GM21717 (cell line): ENCODE measurements at regions not wholly inside any gene's neighbourhood (a gene's known extent, or its start where the extent isn't known, plus 50 kb on each side); places are given as distances from the start of the nearest gene placed in this dataset.

ENCODE experiments used
- ATAC-seq: cut with Tn5 transposase; IDR thresholded peaks from one replicate; pipeline ENCODE4 v1.9.1; 2021; ENCODE audit warnings: mild to moderate bottlenecking, moderate library complexity; ENCODE audit not compliant: unreplicated experiment

- no peak for ATAC-seq
Observed at GRCh38 chr5:74384851-74385250, 255.7 kb downstream of the ENC1 start.

DNA sequence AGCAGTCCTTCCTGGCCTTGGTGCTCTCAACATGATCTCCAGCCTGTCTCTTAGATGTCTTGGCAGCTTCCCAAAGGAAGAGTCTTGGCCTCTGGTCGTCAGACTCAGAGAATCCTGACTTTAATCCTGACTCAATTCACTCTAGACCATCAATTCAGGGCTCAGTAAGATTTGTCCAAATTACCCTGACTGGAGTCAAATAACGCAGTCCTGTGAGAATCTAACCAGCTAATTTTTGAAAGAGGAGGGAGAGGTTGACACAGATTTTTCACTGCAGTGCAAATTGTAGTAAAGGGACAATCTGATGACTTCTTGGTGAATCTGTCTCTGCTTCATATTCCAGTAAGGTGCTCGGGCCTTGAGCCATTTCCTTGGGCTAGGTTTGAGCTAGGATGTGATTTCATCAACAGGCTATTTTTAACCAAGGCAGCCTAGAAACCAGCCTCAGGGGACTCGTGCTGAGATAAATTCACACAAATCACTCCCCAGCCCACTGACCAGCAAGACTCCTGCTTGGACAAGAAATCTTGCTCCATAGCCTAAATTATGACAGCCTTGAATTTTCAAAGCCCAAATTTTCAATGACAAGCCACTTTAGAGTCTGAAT is 257.4 kb downstream of the ENC1 start:
- no peak for ATAC-seq

- no peak for ATAC-seq
Observed at GRCh38 chr5:74382123-74382855, 258.2 kb downstream of the ENC1 start.

DNA sequence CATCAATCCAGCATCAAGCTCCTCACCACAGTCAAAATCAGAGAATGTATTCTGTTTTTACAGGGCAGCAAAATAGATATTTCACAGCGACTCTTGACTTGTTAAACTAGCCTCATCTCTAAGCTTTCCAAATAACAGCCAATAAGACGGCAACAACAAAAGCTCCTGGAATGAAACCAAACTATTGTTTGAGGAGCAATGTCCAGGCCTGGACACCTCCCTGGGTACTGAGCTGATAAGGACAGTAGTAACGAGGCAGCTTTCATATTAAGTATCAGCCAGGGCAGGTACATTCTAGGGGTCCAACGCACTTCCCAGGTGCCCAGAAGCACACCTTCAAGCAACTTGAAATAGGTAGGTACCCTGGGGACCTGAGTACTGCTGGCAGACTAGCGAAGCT is 260.3 kb downstream of the ENC1 start:
- ATAC-seq: no peak

DNA sequence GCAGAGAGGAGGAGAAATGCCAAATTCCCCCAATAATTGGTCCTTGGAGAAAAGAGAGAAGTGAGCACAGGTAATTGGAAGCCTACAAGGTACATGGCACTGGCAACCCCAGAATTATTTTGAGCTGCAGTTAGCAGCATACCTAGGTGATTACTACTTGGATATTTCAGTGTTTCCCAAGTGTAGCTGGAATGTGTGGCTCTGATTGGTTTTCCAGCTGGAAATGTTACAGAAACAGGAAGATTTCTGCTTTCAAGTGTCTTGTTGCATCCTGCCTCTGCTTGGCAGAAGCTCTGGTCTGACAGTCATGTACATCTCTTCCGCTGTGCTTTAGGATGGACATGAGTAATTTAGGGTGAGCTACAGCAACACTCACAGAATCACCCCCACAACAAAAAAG is 262.1 kb downstream of the ENC1 start:
- ATAC-seq: no peak

DNA sequence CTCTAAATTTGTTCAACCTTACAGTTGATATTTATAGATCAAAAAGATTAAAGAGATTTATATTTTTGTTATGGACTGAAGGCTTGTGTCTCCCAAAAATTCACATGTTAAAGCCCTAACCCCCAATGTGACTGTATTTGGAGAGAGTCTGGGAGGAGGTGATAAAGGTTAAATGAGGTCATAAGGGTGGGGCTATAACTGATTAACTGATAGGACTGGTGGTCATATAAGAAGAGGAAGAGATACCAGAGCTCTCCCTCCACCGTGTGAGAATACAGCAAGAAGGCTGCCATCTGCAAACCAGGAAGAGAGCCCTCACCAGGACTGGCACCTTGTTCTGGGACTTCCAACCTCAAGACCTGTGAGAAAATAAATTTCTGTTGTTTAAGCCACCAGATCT is 264.3 kb downstream of the ENC1 start:
- no peak for ATAC-seq

GRCh38 chr5:74375271-74375670 is 265.3 kb downstream of the ENC1 start:
- no peak for ATAC-seq

GRCh38 chr5:74374656-74375055 is 265.9 kb downstream of the ENC1 start:
- ATAC-seq: no peak

DNA sequence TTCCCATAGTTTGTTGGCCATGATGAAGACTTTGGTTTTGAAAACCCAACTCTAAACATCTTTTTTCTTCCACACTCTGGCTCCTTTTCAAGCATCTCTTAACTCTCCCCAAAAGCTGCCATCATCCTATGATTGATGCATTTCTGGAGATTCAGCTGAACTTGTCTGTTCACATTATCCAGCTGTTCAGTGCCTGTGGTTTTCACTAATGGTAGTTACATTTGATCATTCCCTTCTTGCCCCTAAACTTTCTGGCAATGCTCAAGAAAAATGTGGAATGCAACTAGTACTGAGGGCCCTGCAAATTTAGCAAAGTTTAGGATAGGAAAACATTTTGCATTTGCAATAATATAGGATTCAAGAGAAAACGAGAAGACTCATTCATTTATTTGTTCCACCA is 267.5 kb downstream of the ENC1 start:
- ATAC-seq: no peak

DNA sequence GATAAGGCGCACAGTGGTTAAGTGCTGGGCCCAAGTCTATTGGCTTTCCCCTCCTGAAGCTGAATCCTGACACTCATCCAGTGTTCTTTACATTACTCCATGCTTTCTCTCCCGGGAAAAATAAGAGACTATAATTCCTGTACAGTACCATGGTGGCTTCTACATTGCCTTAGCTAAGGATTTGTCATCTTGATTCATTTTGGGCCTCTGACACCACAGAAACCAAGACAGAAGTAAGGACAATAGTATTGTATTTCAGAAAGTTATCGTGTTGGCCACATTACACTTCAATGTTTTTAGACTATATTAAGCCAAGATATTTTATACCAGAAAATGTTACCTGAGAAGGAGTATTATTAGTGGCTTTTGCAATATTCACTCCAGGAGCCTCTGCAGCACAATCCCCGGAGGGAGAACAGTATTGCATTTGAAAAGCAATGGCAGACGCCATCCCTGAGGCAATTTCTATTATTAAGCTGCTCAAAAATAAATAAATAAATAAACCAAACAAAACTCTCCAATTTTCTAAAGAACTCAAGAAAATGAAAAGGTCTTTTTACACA is 267.9 kb downstream of the ENC1 start:
- ATAC-seq: no peak

DNA sequence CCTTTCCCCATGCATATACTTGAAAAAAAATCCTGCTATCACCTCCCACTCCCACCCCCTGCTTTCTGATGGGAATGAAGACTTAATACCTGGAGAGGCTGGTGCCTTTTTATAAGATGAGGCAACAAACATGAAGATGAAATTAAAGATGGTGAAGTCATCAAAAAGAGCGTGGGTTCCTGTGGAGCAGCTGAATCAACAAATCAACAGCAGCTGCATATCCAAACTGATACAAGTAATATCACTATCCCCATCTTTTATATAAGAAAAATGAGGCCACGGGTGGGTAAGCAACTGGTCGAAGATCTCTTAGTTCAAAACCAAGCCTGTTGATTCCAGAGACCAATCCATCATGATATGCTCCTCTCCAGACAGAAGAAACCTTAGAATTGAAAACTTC is 268.5 kb downstream of the ENC1 start:
- ATAC-seq: no peak

DNA sequence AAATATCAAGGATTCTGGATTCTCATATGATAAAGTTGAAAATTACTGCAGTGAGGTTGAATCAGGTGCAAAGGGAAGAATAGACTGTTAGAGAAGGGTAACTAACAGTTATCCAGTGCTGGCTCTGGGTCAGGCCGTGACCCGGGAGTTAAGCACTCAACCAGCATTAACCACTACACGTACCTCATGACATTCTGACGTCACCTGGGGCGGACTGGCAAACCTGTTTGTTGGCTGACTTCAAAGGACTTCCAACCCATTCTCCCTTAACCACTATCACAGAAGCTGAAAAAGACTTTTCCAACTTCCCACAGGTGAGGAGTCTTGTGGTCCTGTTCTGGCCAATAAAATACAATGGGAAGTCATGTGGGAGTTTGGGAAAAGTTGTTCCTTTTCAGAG is 268.9 kb downstream of the ENC1 start:
- ATAC-seq: no peak

DNA sequence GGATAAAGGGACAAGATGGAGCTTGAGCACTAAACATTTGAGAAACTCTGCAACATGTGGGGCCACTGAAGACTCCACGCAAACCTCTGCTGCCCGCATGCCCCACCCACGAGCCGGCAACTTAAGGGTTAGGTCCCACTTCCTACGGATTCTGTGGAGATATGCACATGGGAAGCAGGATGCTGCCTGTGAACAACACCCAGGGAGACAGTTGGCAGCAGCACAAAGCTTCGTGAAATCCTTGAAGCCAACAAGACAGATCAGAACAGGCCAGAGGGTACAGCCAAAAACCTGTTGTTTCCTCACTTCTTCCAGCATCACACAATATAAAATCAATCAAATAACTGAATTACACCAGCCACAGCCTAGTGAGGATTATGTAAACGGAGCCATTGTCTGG is 270.4 kb downstream of the ENC1 start:
- ATAC-seq: no peak

- ATAC-seq: no peak
Observed at GRCh38 chr5:74369173-74369572, 271.4 kb downstream of the ENC1 start.

DNA sequence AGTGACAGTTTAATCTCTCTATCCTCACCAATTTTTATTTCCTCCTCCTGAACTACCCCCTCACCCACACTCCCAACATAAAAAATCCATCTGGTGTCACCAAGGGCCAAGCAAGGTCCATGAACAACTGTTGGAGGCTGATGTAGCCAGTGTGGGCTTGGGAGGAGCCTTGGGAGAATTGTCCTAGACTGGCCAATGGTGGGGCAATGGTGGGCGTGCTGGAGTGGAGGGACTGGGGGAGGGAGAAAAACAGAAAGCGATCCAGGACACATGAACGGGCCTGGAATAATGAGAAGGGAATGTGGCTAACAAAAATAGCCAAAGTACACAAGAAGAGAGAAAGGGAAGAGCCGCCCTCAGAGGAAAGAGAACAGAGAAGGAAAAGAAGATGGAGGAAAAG is 272.6 kb downstream of the ENC1 start:
- no peak for ATAC-seq

DNA sequence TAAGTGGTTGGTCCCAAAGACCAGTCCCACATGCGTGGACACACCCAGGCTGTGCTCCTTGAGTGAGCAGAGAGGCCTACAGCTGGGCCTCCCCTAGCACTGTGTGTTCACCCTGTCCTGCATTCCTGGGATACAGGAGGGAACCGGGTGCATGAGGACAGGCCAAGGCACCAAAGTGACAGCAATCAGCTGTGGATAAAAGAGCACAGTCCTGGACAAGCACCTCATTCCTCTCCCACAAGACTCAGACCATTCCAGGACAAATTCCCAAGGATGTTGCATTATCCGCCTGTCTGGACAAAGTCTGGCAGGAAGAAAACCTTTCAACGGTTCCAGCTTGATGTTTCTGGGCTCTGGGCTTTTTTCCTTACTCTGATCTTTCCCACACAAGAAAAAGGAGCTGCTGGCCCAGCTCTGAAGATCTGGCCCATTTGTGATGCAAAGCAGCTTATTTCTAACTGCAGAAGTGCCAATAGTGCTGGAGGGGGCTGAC is 273.2 kb downstream of the ENC1 start:
- no peak for ATAC-seq

DNA sequence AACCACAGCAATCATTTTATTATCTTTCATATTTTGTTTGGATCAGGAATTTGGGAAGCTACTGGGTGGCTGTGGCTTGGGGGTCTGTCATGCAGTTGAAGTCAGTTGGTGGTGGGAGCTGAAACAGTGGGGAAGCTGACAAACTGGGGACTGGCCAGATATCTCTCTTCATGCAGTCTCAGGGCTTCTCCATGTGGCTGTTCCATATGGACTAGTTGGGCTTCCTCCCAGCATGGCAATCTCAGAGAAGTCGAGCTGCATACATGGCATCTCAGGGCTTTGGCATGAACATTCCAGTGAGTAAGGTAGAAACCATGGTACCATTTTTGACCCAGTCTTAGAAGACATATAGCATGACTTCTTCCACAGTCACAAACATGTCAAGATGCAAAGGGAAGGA is 274.8 kb downstream of the ENC1 start:
- no peak for ATAC-seq

- ATAC-seq: no peak
Observed at GRCh38 chr5:74364507-74364906, 276.0 kb downstream of the ENC1 start.

DNA sequence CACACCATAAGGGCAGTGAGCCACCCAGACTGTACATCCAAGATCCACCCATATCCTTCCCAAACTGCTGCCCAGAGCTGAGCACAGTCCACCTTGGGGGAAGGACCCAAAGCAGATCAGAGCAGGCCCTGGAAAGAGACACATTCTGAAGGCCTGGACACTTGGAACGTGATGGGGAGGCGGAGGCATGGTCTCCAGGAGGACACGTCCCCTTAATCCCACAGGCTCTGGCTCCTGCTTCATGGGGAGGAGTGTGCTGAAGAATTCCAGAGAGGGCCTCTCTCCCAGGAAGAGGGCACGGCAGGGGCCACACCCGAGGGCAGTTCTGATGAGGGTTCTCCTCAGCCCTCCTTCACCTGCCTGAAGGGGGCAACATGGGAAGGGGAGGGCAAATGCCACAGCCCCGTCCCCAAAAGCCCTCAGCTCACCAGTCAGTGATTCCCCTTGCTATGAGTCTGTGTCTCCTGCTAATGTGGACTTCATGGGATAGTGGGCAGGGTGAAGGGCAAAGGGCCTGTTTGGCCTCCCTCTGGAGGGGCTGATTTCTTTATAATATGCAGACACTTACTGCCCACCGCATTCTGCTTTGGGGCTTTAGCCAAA is 276.8 kb downstream of the ENC1 start:
- no peak for ATAC-seq

- no peak for ATAC-seq
Observed at GRCh38 chr5:74361406-74362358, 278.8 kb downstream of the ENC1 start.
